GM23248 (cell line): ENCODE measurements at regions not wholly inside any gene's neighbourhood (a gene's known extent, or its start where the extent isn't known, plus 50 kb on each side); places are given as distances from the start of the nearest gene placed in this dataset.

Experiments used
- EZH2 ChIP-seq: fragments of 200-600 bp; sonication (generic); IDR thresholded peaks from 2 replicates; pipeline ENCODE4 v1.6.1; 2018; ENCODE audit warnings: antibody characterized with exemption, mild to moderate bottlenecking; ENCODE audit not compliant: insufficient read depth, poor library complexity, severe bottlenecking
- EZH2phosphoT487 ChIP-seq: fragments of 200-600 bp; sonication (generic); IDR thresholded peaks from 2 replicates; pipeline ENCODE4 v1.6.1; 2018; ENCODE audit warnings: antibody characterized with exemption, moderate library complexity, mild to moderate bottlenecking, low read depth; ENCODE audit not compliant: insufficient read depth

DNA sequence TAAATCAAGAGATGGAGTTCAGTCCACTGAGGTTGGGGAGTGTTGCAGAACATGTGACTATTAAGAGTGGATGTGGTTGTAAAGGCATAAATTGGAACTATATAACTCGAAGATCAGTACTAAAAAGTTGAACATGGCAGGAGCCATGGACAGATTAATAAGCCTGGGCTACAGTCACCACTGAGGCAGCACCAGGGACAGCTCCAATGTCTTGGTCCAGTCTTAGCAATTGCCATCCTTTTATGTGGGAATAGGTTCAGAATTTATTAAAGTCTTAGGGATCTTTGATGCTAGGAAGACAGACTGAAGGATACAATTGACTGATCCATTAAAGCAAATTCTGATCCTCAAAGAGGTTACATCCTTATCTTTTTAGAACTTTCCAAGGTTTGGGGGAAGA, 156.6 kb downstream of the ADRA2A start:
- TF ChIP-seq EZH2phosphoT487 (no peak), EZH2 (no peak)
